ENCODE measurements at regions not wholly inside any gene's neighbourhood (a gene's known extent, or its start where the extent isn't known, plus 50 kb on each side); places are given as distances from the start of the nearest gene placed in this dataset.

GRCh38 chr2:9137379-9138150 is 69.0 kb upstream of the ASAP2 start:
- DNase-seq (ENCODE audit: low spot score), result no peak
- TF ChIP-seq CTCF (IDR thresholded peaks at IDR 0.05; ENCODE audit: unreplicated experiment), result no peak
- Mint-ChIP-seq H3K4me3 (ENCODE audit: unreplicated experiment) (no peak overlapping the region), H3K4me1 (ENCODE audit: unreplicated experiment) (peaks cover 7% of the 10 kb centered on the region), H3K9me3 (ENCODE audit: unreplicated experiment) (peaks cover 5% of the 10 kb centered on the region), H3K36me3 (ENCODE audit: low read depth, unreplicated experiment) (peaks cover 8% of the 10 kb centered on the region), H3K27ac (ENCODE audit: unreplicated experiment) (no peak overlapping the region), H3K27me3 (ENCODE audit: unreplicated experiment) (peaks cover 8% of the 10 kb centered on the region)

- Mint-ChIP-seq H3K9me3 (ENCODE audit: unreplicated experiment) (peaks cover 5% of the 10 kb centered on the region), H3K4me1 (ENCODE audit: unreplicated experiment) (peaks cover 3% of the 10 kb centered on the region), H3K27ac (ENCODE audit: unreplicated experiment) (no peak overlapping the region), H3K36me3 (ENCODE audit: low read depth, unreplicated experiment) (peaks cover 8% of the 10 kb centered on the region), H3K27me3 (ENCODE audit: unreplicated experiment) (peaks cover 8% of the 10 kb centered on the region), H3K4me3 (ENCODE audit: unreplicated experiment) (no peak overlapping the region)
- no peak for TF ChIP-seq CTCF (IDR thresholded peaks at IDR 0.05; ENCODE audit: unreplicated experiment)
- no peak for DNase-seq (ENCODE audit: low spot score)
These were observed 70.6 kb upstream of the ASAP2 start for GRCh38 chr2:9135822-9136558.

- Mint-ChIP-seq H3K27me3 (ENCODE audit: unreplicated experiment) (no peaks in the 10 kb centered on the region), H3K9me3 (ENCODE audit: unreplicated experiment) (no peaks in the 10 kb centered on the region), H3K36me3 (ENCODE audit: low read depth, unreplicated experiment) (no peaks in the 10 kb centered on the region), H3K4me3 (ENCODE audit: unreplicated experiment) (no peak overlapping the region), H3K4me1 (ENCODE audit: unreplicated experiment) (no peaks in the 10 kb centered on the region), H3K27ac (ENCODE audit: unreplicated experiment) (no peak overlapping the region)
- no peak for TF ChIP-seq CTCF (IDR thresholded peaks at IDR 0.05; ENCODE audit: unreplicated experiment)
- DNase-seq (ENCODE audit: low spot score), result no peak
These were observed 79.3 kb upstream of the ASAP2 start for GRCh38 chr2:9127316-9127715.

- Mint-ChIP-seq H3K4me1 (ENCODE audit: unreplicated experiment) (no peaks in the 10 kb centered on the region), H3K9me3 (ENCODE audit: unreplicated experiment) (no peaks in the 10 kb centered on the region), H3K27me3 (ENCODE audit: unreplicated experiment) (peaks cover 2% of the 10 kb centered on the region), H3K27ac (ENCODE audit: unreplicated experiment) (no peak overlapping the region), H3K36me3 (ENCODE audit: low read depth, unreplicated experiment) (no peaks in the 10 kb centered on the region), H3K4me3 (ENCODE audit: unreplicated experiment) (no peak overlapping the region)
- DNase-seq (ENCODE audit: low spot score), result no peak
- TF ChIP-seq CTCF (IDR thresholded peaks at IDR 0.05; ENCODE audit: unreplicated experiment), result no peak
These were observed 80.1 kb upstream of the ASAP2 start for GRCh38 chr2:9126540-9126939.

- peaks cover 2% of the 10 kb centered on the region for H3K27me3 Mint-ChIP-seq (ENCODE audit: unreplicated experiment)
- no peak overlapping the region for H3K27ac Mint-ChIP-seq (ENCODE audit: unreplicated experiment)
- TF ChIP-seq CTCF (IDR thresholded peaks at IDR 0.05; ENCODE audit: unreplicated experiment), result no peak
- no peaks in the 10 kb centered on the region for H3K9me3 Mint-ChIP-seq (ENCODE audit: unreplicated experiment)
- H3K4me1 Mint-ChIP-seq (ENCODE audit: unreplicated experiment), result no peaks in the 10 kb centered on the region
- no peak overlapping the region for H3K4me3 Mint-ChIP-seq (ENCODE audit: unreplicated experiment)
- no peaks in the 10 kb centered on the region for H3K36me3 Mint-ChIP-seq (ENCODE audit: low read depth, unreplicated experiment)
- DNase-seq (ENCODE audit: low spot score), result no peak
These were observed 82.3 kb upstream of the ASAP2 start for GRCh38 chr2:9124231-9124741.
